Testis (tissue), 2 donors: ENCODE measurements at regions not wholly inside any gene's neighbourhood (a gene's known extent, or its start where the extent isn't known, plus 50 kb on each side); places are given as distances from the start of the nearest gene placed in this dataset.
"Not testable (repeated sequence)": the region's sequence is repeated elsewhere in the genome, so short reads cannot be mapped to it uniquely, and the experiment has no call there.

Experiments used
- DNase-seq: peaks from one replicate; pipeline ENCODE4 v3.0.0-alpha.2; 2019
- H3K27ac ChIP-seq, 2 donors: fragments of 200-600 bp; sonication (generic); one replicate each; pipeline ENCODE4 v1.5.1; 2019
- H3K27me3 ChIP-seq: fragments of 200-600 bp; sonication (generic); one replicate; pipeline ENCODE4 v1.5.1; 2019
- H3K36me3 ChIP-seq: fragments of 200-600 bp; sonication (generic); one replicate; pipeline ENCODE4 v1.5.1; 2017; ENCODE audit warnings: low read depth; ENCODE audit errors: missing control alignments
- H3K4me1 ChIP-seq: fragments of 200-600 bp; sonication (generic); one replicate; pipeline ENCODE4 v1.5.1; 2019
- H3K4me3 ChIP-seq, 2 donors: fragments of 200-600 bp; sonication (generic); one replicate each; pipeline ENCODE4 v1.5.1; 2017 to 2019
- H3K9me3 ChIP-seq: fragments of 200-600 bp; sonication (generic); one replicate; pipeline ENCODE4 v1.5.1; 2017
- CTCF ChIP-seq, 3 experiments: fragments of 450-650 bp in 2 of 3; fragments of 200-600 bp in 1 of 3; sonication (generic) in 1 of 3; IDR thresholded peaks; one replicate each; pipeline ENCODE4 v1.5.1; 2016 to 2019; ENCODE audit warnings: antibody characterized with exemption in 3 of 3, mild to moderate bottlenecking in 2 of 3, moderate library complexity in 1 of 3
- POLR2A ChIP-seq: fragments of 450-650 bp; IDR thresholded peaks from one replicate; pipeline ENCODE4 v1.6.1; 2017; ENCODE audit warnings: antibody characterized with exemption, mild to moderate bottlenecking, moderate library complexity
- WGBS, 2 donors: methylation state at CpG; one replicate each; pipeline ENCODE4 v1.1.5; 2018; 5-methylcytosine and 5-hydroxymethylcytosine counted together
- intact Hi-C: fragments of 100-400 bp; cut with DNase I; formaldehyde crosslinking; loops from one replicate; pipeline ENCODE4 v1.15.1; 2023; ENCODE audit warnings: low total_unique reads

- intact Hi-C loops: no loop called here
- no peaks in the 10 kb centered on the region for H3K36me3 ChIP-seq
- H3K4me1 ChIP-seq: no peaks in the 10 kb centered on the region
- DNase-seq: no peak
- TF ChIP-seq CTCF (IDR thresholded peaks at IDR 0.05): no peak
- no peak for TF ChIP-seq POLR2A
- no peak overlapping the region for H3K4me3 ChIP-seq
- WGBS, 2 donors: 59 to 63% methylated on average over 5 of the region's 5 CpGs
- no peaks in the 10 kb centered on the region for H3K27me3 ChIP-seq
- no peak overlapping the region for H3K27ac ChIP-seq
- no peaks in the 10 kb centered on the region for H3K9me3 ChIP-seq
These were observed 467.3 kb downstream of the SETD4 start for GRCh38 chr21:35593000-35593502.

GRCh38 chr21:35590284-35590683 is 470.0 kb downstream of the SETD4 start:
- WGBS, 2 donors: 90 to 92% methylated on average over 3 of the region's 3 CpGs
- H3K27me3 ChIP-seq, H3K36me3 ChIP-seq, H3K27ac ChIP-seq, H3K9me3 ChIP-seq, intact Hi-C loops, H3K4me3 ChIP-seq, DNase-seq, H3K4me1 ChIP-seq: not testable (repeated sequence)

GRCh38 chr21:35587841-35588380 is 472.4 kb downstream of the SETD4 start:
- H3K27me3 ChIP-seq: no peaks in the 10 kb centered on the region
- intact Hi-C loops: no loop called here
- no peak overlapping the region for H3K4me3 ChIP-seq
- DNase-seq: no peak
- H3K4me1 ChIP-seq: no peaks in the 10 kb centered on the region
- no peak overlapping the region for H3K27ac ChIP-seq
- no peaks in the 10 kb centered on the region for H3K36me3 ChIP-seq
- no peak for TF ChIP-seq CTCF (IDR thresholded peaks at IDR 0.05)
- TF ChIP-seq POLR2A: no peak
- 93% methylated on average over 8 of the region's 8 CpGs for WGBS, 2 donors
- H3K9me3 ChIP-seq: no peaks in the 10 kb centered on the region

GRCh38 chr21:35586305-35586704 is 474.0 kb downstream of the SETD4 start:
- intact Hi-C loops: no loop called here
- H3K4me1 ChIP-seq: no peaks in the 10 kb centered on the region
- H3K9me3 ChIP-seq: no peaks in the 10 kb centered on the region
- DNase-seq: no peak
- H3K36me3 ChIP-seq: no peaks in the 10 kb centered on the region
- H3K27me3 ChIP-seq: no peaks in the 10 kb centered on the region
- 74 to 76% methylated on average over 4 of the region's 4 CpGs for WGBS, 2 donors
- TF ChIP-seq CTCF (IDR thresholded peaks at IDR 0.05) (no peak), POLR2A (no peak)
- no peak overlapping the region for H3K27ac ChIP-seq
- no peak overlapping the region for H3K4me3 ChIP-seq

- 82 to 85% methylated on average over 5 of the region's 5 CpGs for WGBS, 2 donors
- no peaks in the 10 kb centered on the region for H3K9me3 ChIP-seq
- TF ChIP-seq CTCF (IDR thresholded peaks at IDR 0.05) (no peak), POLR2A (no peak)
- intact Hi-C loops: no loop called here
- no peaks in the 10 kb centered on the region for H3K4me1 ChIP-seq
- no peak overlapping the region for H3K4me3 ChIP-seq
- no peaks in the 10 kb centered on the region for H3K36me3 ChIP-seq
- no peaks in the 10 kb centered on the region for H3K27me3 ChIP-seq
- no peak overlapping the region for H3K27ac ChIP-seq
- no peak for DNase-seq
These were observed 474.4 kb downstream of the SETD4 start for GRCh38 chr21:35585878-35586277.
